H9 (cell line): ENCODE measurements at regions not wholly inside any gene's neighbourhood (a gene's known extent, or its start where the extent isn't known, plus 50 kb on each side); places are given as distances from the start of the nearest gene placed in this dataset.

Experiments used
- DNase-seq: peaks from one replicate; pipeline ENCODE4 v3.0.0-alpha.2; 2017
- H2AFZ ChIP-seq: one replicate; pipeline ENCODE4 v1.6.1; 2013; ENCODE audit warnings: mild to moderate bottlenecking, low read length, control low read depth, moderate library complexity
- H2AK5ac ChIP-seq: 2 replicates; pipeline ENCODE4 v1.6.1; 2013; ENCODE audit warnings: low read length, control low read depth, mixed read lengths; ENCODE audit not compliant: insufficient read length
- H2BK120ac ChIP-seq: one replicate; pipeline ENCODE4 v1.6.1; 2013; ENCODE audit warnings: low read depth, mild to moderate bottlenecking, low read length, control low read depth, inconsistent platforms; ENCODE audit not compliant: poor library complexity, severe bottlenecking
- H2BK12ac ChIP-seq: 2 replicates; pipeline ENCODE4 v1.6.1; 2013; ENCODE audit warnings: low read length, control low read depth, mixed read lengths, low read depth; ENCODE audit not compliant: insufficient read length
- H2BK15ac ChIP-seq: 2 replicates; pipeline ENCODE4 v1.6.1; 2013; ENCODE audit warnings: low read depth, low read length, control low read depth
- H2BK20ac ChIP-seq: one replicate; pipeline ENCODE4 v1.6.1; 2013; ENCODE audit warnings: low read depth, mild to moderate bottlenecking, low read length, control low read depth, inconsistent platforms; ENCODE audit not compliant: poor library complexity, severe bottlenecking
- H2BK5ac ChIP-seq: 2 replicates; pipeline ENCODE4 v1.6.1; 2013; ENCODE audit warnings: low read length, control low read depth, mixed read lengths; ENCODE audit not compliant: insufficient read length
- H3K14ac ChIP-seq: 2 replicates; pipeline ENCODE4 v1.6.1; 2013; ENCODE audit warnings: low read length, control low read depth; ENCODE audit not compliant: insufficient read depth
- H3K18ac ChIP-seq: 2 replicates; pipeline ENCODE4 v1.6.1; 2013; ENCODE audit warnings: low read depth, mild to moderate bottlenecking, mixed read lengths, low read length, control low read depth; ENCODE audit not compliant: insufficient read length
- H3K23ac ChIP-seq: 2 replicates; pipeline ENCODE4 v1.6.1; 2013; ENCODE audit warnings: low read length, control low read depth, mixed read lengths, low read depth; ENCODE audit not compliant: insufficient read length
- H3K23me2 ChIP-seq: 2 replicates; pipeline ENCODE4 v1.6.1; 2013; ENCODE audit warnings: low read depth, mild to moderate bottlenecking, mixed read lengths, low read length, control low read depth; ENCODE audit not compliant: insufficient read length, poor library complexity, severe bottlenecking
- H3K27ac ChIP-seq: 2 replicates; pipeline ENCODE4 v1.5.1; 2013; ENCODE audit warnings: low read length, control low read depth, mixed read lengths, low read depth; ENCODE audit not compliant: insufficient read length
- H3K27me3 ChIP-seq: 2 replicates; pipeline ENCODE4 v1.6.1; 2013; ENCODE audit warnings: low read length, control low read depth, inconsistent platforms; ENCODE audit not compliant: insufficient read depth
- H3K4ac ChIP-seq: 2 replicates; pipeline ENCODE4 v1.6.1; 2013; ENCODE audit warnings: low read depth, mild to moderate bottlenecking, control low read depth, inconsistent platforms, low read length, moderate library complexity
- H3K4me1 ChIP-seq: 2 replicates; pipeline ENCODE4 v1.6.1; 2013; ENCODE audit warnings: low read length, control low read depth, inconsistent platforms; ENCODE audit not compliant: insufficient read depth
- H3K4me2 ChIP-seq: 2 replicates; pipeline ENCODE4 v1.6.1; 2013; ENCODE audit warnings: low read length, control low read depth, mixed read lengths; ENCODE audit not compliant: insufficient read length, insufficient read depth
- H3K56ac ChIP-seq: 2 replicates; pipeline ENCODE4 v1.6.1; 2013; ENCODE audit warnings: low read depth, mild to moderate bottlenecking, mixed read lengths, low read length, control low read depth; ENCODE audit not compliant: insufficient read length
- H3K79me1 ChIP-seq: 2 replicates; pipeline ENCODE4 v1.6.1; 2013; ENCODE audit warnings: low read depth, mild to moderate bottlenecking, moderate library complexity, low read length, control low read depth, inconsistent platforms; ENCODE audit not compliant: insufficient read depth, poor library complexity, severe bottlenecking
- H3K79me2 ChIP-seq: 2 replicates; pipeline ENCODE4 v1.6.1; 2013; ENCODE audit warnings: low read length, control low read depth, inconsistent platforms; ENCODE audit not compliant: insufficient read depth
- H3K9ac ChIP-seq: 2 replicates; pipeline ENCODE4 v1.6.1; 2013; ENCODE audit warnings: low read length, control low read depth, mixed read lengths; ENCODE audit not compliant: insufficient read length; ENCODE audit errors: extremely low read depth
- H3K9me3 ChIP-seq: one replicate; pipeline ENCODE4 v1.6.1; 2013; ENCODE audit warnings: low read depth, low read length, inconsistent platforms; ENCODE audit not compliant: control insufficient read depth
- H3T11ph ChIP-seq: one replicate; pipeline ENCODE4 v1.6.1; 2013; ENCODE audit warnings: mild to moderate bottlenecking, low read length, control low read depth, inconsistent platforms
- H4K20me1 ChIP-seq: one replicate; pipeline ENCODE4 v1.6.1; 2013; ENCODE audit not compliant: control insufficient read depth, insufficient read length, insufficient read depth
- H4K5ac ChIP-seq: 2 replicates; pipeline ENCODE4 v1.6.1; 2013; ENCODE audit warnings: low read depth, mild to moderate bottlenecking, mixed read lengths, low read length, control low read depth; ENCODE audit not compliant: insufficient read length
- H4K8ac ChIP-seq: replicated peaks from 2 replicates; pipeline ENCODE4 v1.6.1; 2013; ENCODE audit warnings: low read length, control low read depth, mixed read lengths, low read depth; ENCODE audit not compliant: insufficient read length
- H4K91ac ChIP-seq: 2 replicates; pipeline ENCODE4 v1.6.1; 2013; ENCODE audit warnings: low read depth, mild to moderate bottlenecking, moderate library complexity, mixed read lengths, low read length, control low read depth; ENCODE audit not compliant: insufficient read length
- H3K27ac Mint-ChIP-seq, 3 experiments: 2 replicates in 2 of 3; 3 replicates in 1 of 3; pipeline ENCODE4 v1.8.0; 2020 to 2021; ENCODE audit warnings: mixed read lengths in 3 of 3, mild to moderate bottlenecking in 1 of 3, moderate library complexity in 1 of 3
- H3K27me3 Mint-ChIP-seq: 2 replicates; pipeline ENCODE4 v1.8.0; 2021; ENCODE audit warnings: low read depth, mild to moderate bottlenecking, moderate library complexity, mixed read lengths
- H3K36me3 Mint-ChIP-seq, 3 experiments: 2 replicates in 2 of 3; 3 replicates in 1 of 3; pipeline ENCODE4 v1.8.0; 2020 to 2021; ENCODE audit warnings: low read depth in 3 of 3, mixed read lengths in 3 of 3; ENCODE audit not compliant: insufficient read depth in 1 of 3
- H3K4me1 Mint-ChIP-seq, 2 experiments: 2 replicates each; pipeline ENCODE4 v1.8.0; 2020; ENCODE audit warnings: mixed read lengths in 2 of 2
- H3K4me3 Mint-ChIP-seq, 2 experiments: 2 replicates in 1 of 2; 3 replicates in 1 of 2; pipeline ENCODE4 v1.8.0; 2020 to 2021; ENCODE audit warnings: mild to moderate bottlenecking in 2 of 2, mixed read lengths in 2 of 2, moderate library complexity in 1 of 2
- H3K9me3 Mint-ChIP-seq, 2 experiments: 2 replicates in 1 of 2; 3 replicates in 1 of 2; pipeline ENCODE4 v1.8.0; 2020; ENCODE audit warnings: mild to moderate bottlenecking in 2 of 2, mixed read lengths in 2 of 2, moderate library complexity in 1 of 2
- WGBS: extraction: QIAGEN DNeasy Blood & Tissue Kit; methylation state at CpG from one replicate; pipeline ENCODE4 v1.1.7; 2013; ENCODE audit warnings: missing lambda C conversion rate, low lambda C conversion rate, mixed read lengths; ENCODE audit not compliant: insufficient read length; ENCODE audit errors: extremely low coverage; 5-methylcytosine and 5-hydroxymethylcytosine counted together
- TF ChIP-seq, protein P1 (sequence below): fragments of 200-600 bp; sonication (generic); conservative IDR thresholded peaks from 3 replicates; pipeline ENCODE4 v1.8.0; 2021; ENCODE audit warnings: antibody characterized with exemption, mild to moderate bottlenecking

DNA sequence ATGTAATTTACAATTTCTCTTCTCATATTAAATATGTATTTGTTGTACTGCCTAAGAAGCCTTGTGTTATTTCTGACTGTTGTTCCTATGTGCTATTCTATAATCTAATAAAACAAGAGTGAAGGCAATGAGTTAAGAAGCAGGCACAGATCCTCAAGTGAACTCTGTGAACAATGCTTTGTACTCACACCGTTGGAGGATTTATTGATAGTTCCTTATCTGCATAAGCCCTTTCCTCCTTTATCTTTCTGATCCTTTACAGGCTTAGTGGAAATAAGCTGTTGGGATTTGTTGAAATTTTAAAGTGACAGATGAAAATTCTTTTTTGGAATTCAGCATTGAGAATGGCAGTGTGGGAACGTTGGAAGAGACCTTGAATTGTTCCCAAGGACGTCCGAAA, 329.6 kb upstream of the NPVF start:
- H3K4me1 Mint-ChIP-seq, result peaks cover 32 to 40% of the 10 kb centered on the region in 2 experiments
- peaks cover 6% of the 10 kb centered on the region for H3K27me3 Mint-ChIP-seq
- Histone ChIP-seq H3K14ac (no peak overlapping the region), H3K27ac (no peak overlapping the region), H3T11ph (no peak overlapping the region), H4K20me1 (no peaks in the 10 kb centered on the region), H3K27me3 (no peaks in the 10 kb centered on the region), H3K23ac (no peak overlapping the region), H3K9me3 (no peaks in the 10 kb centered on the region), H2BK12ac (no peak overlapping the region), H3K56ac (no peak overlapping the region), H2AFZ (no peak overlapping the region), H3K4me2 (no peak overlapping the region), H3K9ac (no peak overlapping the region), H4K5ac (no peak overlapping the region), H2BK5ac (no peak overlapping the region), H2BK120ac (no peak overlapping the region), H3K4me1 (peaks cover 7% of the 10 kb centered on the region; the same call in 1 of the 2 replicates), H4K91ac (no peak overlapping the region), H3K79me2 (no peaks in the 10 kb centered on the region), H2AK5ac (no peak overlapping the region), H3K79me1 (no peaks in the 10 kb centered on the region), H2BK20ac (no peak overlapping the region), H3K23me2 (no peaks in the 10 kb centered on the region), H3K4ac (no peak overlapping the region), H3K18ac (no peak overlapping the region), H2BK15ac (no peak overlapping the region), H4K8ac (no peak overlapping the region)
- TF ChIP-seq, protein P1, sequence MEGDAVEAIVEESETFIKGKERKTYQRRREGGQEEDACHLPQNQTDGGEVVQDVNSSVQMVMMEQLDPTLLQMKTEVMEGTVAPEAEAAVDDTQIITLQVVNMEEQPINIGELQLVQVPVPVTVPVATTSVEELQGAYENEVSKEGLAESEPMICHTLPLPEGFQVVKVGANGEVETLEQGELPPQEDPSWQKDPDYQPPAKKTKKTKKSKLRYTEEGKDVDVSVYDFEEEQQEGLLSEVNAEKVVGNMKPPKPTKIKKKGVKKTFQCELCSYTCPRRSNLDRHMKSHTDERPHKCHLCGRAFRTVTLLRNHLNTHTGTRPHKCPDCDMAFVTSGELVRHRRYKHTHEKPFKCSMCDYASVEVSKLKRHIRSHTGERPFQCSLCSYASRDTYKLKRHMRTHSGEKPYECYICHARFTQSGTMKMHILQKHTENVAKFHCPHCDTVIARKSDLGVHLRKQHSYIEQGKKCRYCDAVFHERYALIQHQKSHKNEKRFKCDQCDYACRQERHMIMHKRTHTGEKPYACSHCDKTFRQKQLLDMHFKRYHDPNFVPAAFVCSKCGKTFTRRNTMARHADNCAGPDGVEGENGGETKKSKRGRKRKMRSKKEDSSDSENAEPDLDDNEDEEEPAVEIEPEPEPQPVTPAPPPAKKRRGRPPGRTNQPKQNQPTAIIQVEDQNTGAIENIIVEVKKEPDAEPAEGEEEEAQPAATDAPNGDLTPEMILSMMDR, result no peak
- H3K36me3 Mint-ChIP-seq, result peaks cover 0 to 7% (median 3%) of the 10 kb centered on the region in 3 experiments; a peak in 4 of 7 replicates
- no peak overlapping the region for H3K4me3 Mint-ChIP-seq
- no peak overlapping the region for H3K27ac Mint-ChIP-seq
- no CpG with 5 or more reads among the region's 4 CpGs for WGBS
- no peak for DNase-seq
- peaks cover 0 to 7% of the 10 kb centered on the region in 2 experiments; a peak in 3 of 5 replicates for H3K9me3 Mint-ChIP-seq
